Naive thymus-derived CD4-positive, alpha-beta T cell (primary cell): ENCODE measurements at regions not wholly inside any gene's neighbourhood (a gene's known extent, or its start where the extent isn't known, plus 50 kb on each side); places are given as distances from the start of the nearest gene placed in this dataset.
"Not testable (repeated sequence)": the region's sequence is repeated elsewhere in the genome, so short reads cannot be mapped to it uniquely, and the experiment has no call there.

Source experiments
- ATAC-seq: fragments of 150-1000 bp; cut with Tn5 transposase; 2 replicates; pipeline ENCODE4 v1.10.0; 2021; ENCODE audit warnings: mild to moderate bottlenecking, moderate library complexity
- CTCF ChIA-PET: fragments of 350-600 bp; sonication (Branson Sonifier 250); formaldehyde crosslinking; loops from one replicate; lab custom pipeline; 2021; ENCODE audit warnings: antibody characterized with exemption; lab: Charles Lee
- POLR2A ChIA-PET: fragments of 350-600 bp; sonication (Branson Sonifier 250); formaldehyde crosslinking; loops from one replicate; lab custom pipeline; 2021; ENCODE audit warnings: antibody characterized with exemption, inconsistent platforms; lab: Charles Lee
- DNase-seq, 9 donors: peaks; one replicate each; pipeline versions ENCODE4 v3.0.0 to v3.0.0-alpha.2; 2020 to 2022; ENCODE audit warnings: mixed read lengths in 1 of 9
- H3K27ac ChIP-seq: one replicate; pipeline ENCODE4 v1.7.0; 2013; ENCODE audit warnings: mild to moderate bottlenecking, low read depth, low read length, moderate library complexity
- H3K27me3 ChIP-seq, 2 donors: one replicate each; pipeline ENCODE4 v1.7.0; 2013; ENCODE audit warnings: low read length in 2 of 2, mild to moderate bottlenecking in 2 of 2, moderate library complexity in 2 of 2; ENCODE audit not compliant: control insufficient read depth in 2 of 2, insufficient read depth in 2 of 2
- H3K36me3 ChIP-seq, 3 experiments: 1 replicate in 2 of 3; 2 replicates in 1 of 3; pipeline ENCODE4 v1.7.0; 2013; ENCODE audit warnings: low read length in 3 of 3, mild to moderate bottlenecking in 3 of 3, moderate library complexity in 1 of 3; ENCODE audit not compliant: insufficient read depth in 3 of 3, control insufficient read depth in 2 of 3
- H3K4me1 ChIP-seq, 2 donors: one replicate each; pipeline ENCODE4 v1.7.0; 2013; ENCODE audit warnings: low read length in 2 of 2, mild to moderate bottlenecking in 2 of 2, moderate library complexity in 1 of 2; ENCODE audit not compliant: control insufficient read depth in 2 of 2, insufficient read depth in 2 of 2
- H3K4me3 ChIP-seq: 2 replicates; pipeline ENCODE4 v1.7.0; 2013; ENCODE audit warnings: mild to moderate bottlenecking, low read length
- H3K9me3 ChIP-seq, 3 experiments: 1 replicate in 2 of 3; 2 replicates in 1 of 3; pipeline ENCODE4 v1.7.0; 2013; ENCODE audit warnings: low read length in 3 of 3; ENCODE audit not compliant: control insufficient read depth in 2 of 3
- H3K27ac Mint-ChIP-seq, 9 donors: one replicate each; pipeline ENCODE4 v1.8.0; 2020 to 2022; ENCODE audit warnings: mixed read lengths in 9 of 9, mild to moderate bottlenecking in 8 of 9, moderate library complexity in 5 of 9, inconsistent platforms in 2 of 9
- H3K27me3 Mint-ChIP-seq, 5 donors: one replicate each; pipeline ENCODE4 v1.8.0; 2021 to 2022; ENCODE audit warnings: mixed read lengths in 5 of 5, mild to moderate bottlenecking in 1 of 5
- H3K36me3 Mint-ChIP-seq, 5 donors: one replicate each; pipeline ENCODE4 v1.8.0; 2020 to 2022; ENCODE audit warnings: mixed read lengths in 5 of 5, mild to moderate bottlenecking in 3 of 5, inconsistent platforms in 1 of 5
- H3K4me1 Mint-ChIP-seq, 7 donors: one replicate each; pipeline ENCODE4 v1.8.0; 2020 to 2022; ENCODE audit warnings: mixed read lengths in 7 of 7, mild to moderate bottlenecking in 3 of 7, inconsistent platforms in 1 of 7
- H3K4me3 Mint-ChIP-seq, 10 donors: one replicate each; pipeline ENCODE4 v1.8.0; 2020 to 2022; ENCODE audit warnings: mild to moderate bottlenecking in 10 of 10, mixed read lengths in 10 of 10, moderate library complexity in 6 of 10, inconsistent platforms in 2 of 10
- H3K9me3 Mint-ChIP-seq, 11 donors: one replicate each; pipeline ENCODE4 v1.8.0; 2020 to 2022; ENCODE audit warnings: mixed read lengths in 11 of 11, mild to moderate bottlenecking in 4 of 11, inconsistent platforms in 1 of 11, moderate library complexity in 1 of 11
- intact Hi-C, 2 donors: fragments of 100-400 bp; cut with micrococcal nuclease; formaldehyde crosslinking; loops; one replicate each; pipeline ENCODE4 v1.15.1; 2023

DNA sequence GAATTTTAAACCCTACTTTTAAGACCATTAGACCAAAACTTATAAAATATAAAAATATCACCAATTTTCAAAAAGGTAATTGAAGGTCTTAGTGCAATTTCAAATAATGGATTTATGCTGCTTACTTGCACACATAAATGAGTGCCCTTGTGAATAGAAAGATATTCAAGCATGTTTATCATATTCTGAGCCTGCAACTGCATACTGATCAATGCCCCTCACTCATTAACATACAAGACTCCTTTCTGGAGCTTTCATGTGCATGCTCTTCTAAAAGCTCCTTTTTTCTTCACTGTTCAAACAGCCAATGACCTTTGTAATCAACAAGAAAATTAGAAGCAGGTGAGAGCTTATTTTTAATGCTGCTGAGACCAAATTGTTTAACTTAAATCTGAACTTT is 1139.3 kb downstream of the HACE1 start:
- ChIA-PET POLR2A (no interaction called here), CTCF (no interaction called here)
- intact Hi-C loops, result no loop called here
- no peaks in the 10 kb centered on the region for H3K36me3 Mint-ChIP-seq
- H3K27ac Mint-ChIP-seq, result no peak overlapping the region
- H3K27ac ChIP-seq, result no peak overlapping the region
- no peaks in the 10 kb centered on the region for H3K4me1 Mint-ChIP-seq
- peaks cover 0 to 12% (median 0%) of the 10 kb centered on the region in 11 donors for H3K9me3 Mint-ChIP-seq
- no peak for DNase-seq
- no peak for ATAC-seq
- H3K27me3 Mint-ChIP-seq, result no peaks in the 10 kb centered on the region
- no peak overlapping the region for H3K4me3 Mint-ChIP-seq
- no peaks in the 10 kb centered on the region for H3K9me3 ChIP-seq
- H3K36me3 ChIP-seq, result no peaks in the 10 kb centered on the region
- no peaks in the 10 kb centered on the region for H3K27me3 ChIP-seq
- no peak overlapping the region for H3K4me3 ChIP-seq
- H3K4me1 ChIP-seq, result no peaks in the 10 kb centered on the region

DNA sequence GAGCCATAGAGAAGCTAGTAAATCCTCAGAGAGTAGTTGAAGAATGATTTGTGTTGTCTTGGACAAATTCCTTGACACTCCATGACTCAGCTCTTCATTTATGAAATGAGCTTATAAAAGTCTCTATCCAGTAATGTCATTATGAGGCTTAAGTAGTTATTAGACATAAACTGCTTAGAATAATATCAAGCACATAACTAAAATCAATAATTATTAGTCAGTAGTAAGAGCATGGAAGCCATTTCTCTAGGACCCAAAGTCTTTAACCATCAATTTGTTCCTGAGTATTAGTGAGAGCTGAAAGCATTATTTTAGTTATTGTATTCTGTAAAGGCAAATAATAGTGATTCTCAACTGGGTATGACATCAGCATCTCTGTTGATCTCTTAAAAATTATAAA is 1140.2 kb downstream of the HACE1 start:
- no peak for DNase-seq
- no peaks in the 10 kb centered on the region for H3K36me3 ChIP-seq
- H3K4me3 ChIP-seq, result no peak overlapping the region
- no peak overlapping the region for H3K27ac Mint-ChIP-seq
- H3K9me3 Mint-ChIP-seq, result peaks cover 0 to 14% (median 0%) of the 10 kb centered on the region in 11 donors
- H3K27ac ChIP-seq, result no peak overlapping the region
- H3K27me3 Mint-ChIP-seq, result no peaks in the 10 kb centered on the region
- no peaks in the 10 kb centered on the region for H3K4me1 ChIP-seq
- no peaks in the 10 kb centered on the region for H3K27me3 ChIP-seq
- ATAC-seq, result no peak
- intact Hi-C loops, result no loop called here
- CTCF ChIA-PET, result no interaction called here
- no peak overlapping the region for H3K4me3 Mint-ChIP-seq
- H3K9me3 ChIP-seq, result no peaks in the 10 kb centered on the region
- H3K4me1 Mint-ChIP-seq, result no peaks in the 10 kb centered on the region
- H3K36me3 Mint-ChIP-seq, result no peaks in the 10 kb centered on the region
- POLR2A ChIA-PET, result no interaction called here

DNA sequence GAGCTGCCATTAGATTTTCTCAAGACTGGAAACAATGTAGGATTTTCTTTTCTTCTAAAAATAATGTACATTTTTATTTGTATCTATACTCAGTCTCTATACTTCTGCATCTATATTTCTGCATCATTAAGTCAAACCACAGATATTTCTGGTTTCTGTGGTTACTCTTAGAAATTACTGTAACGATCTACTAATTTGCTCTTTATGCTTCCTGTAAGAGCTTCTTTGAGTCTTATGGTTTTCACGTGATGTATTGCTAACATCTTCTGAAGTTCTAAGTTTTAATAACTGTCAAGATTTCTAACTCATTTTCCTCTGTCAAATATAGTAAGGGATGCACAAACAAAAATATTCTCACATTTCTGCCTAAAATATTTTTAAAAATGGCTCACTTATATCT is 1144.5 kb downstream of the HACE1 start:
- no peak for DNase-seq
- H3K27ac ChIP-seq, result no peak overlapping the region
- Mint-ChIP-seq H3K4me3 (no peak overlapping the region), H3K27me3 (no peaks in the 10 kb centered on the region), H3K36me3 (no peaks in the 10 kb centered on the region), H3K4me1 (no peaks in the 10 kb centered on the region), H3K9me3 (peaks cover 0 to 14% (median 0%) of the 10 kb centered on the region in 11 donors), H3K27ac (no peak overlapping the region)
- H3K27me3 ChIP-seq, result no peaks in the 10 kb centered on the region
- POLR2A ChIA-PET, result no interaction called here
- H3K4me1 ChIP-seq, result no peaks in the 10 kb centered on the region
- intact Hi-C loops, result no loop called here
- CTCF ChIA-PET, result no interaction called here
- H3K4me3 ChIP-seq, result no peak overlapping the region
- H3K9me3 ChIP-seq, result no peaks in the 10 kb centered on the region
- no peak for ATAC-seq
- H3K36me3 ChIP-seq, result no peaks in the 10 kb centered on the region

DNA sequence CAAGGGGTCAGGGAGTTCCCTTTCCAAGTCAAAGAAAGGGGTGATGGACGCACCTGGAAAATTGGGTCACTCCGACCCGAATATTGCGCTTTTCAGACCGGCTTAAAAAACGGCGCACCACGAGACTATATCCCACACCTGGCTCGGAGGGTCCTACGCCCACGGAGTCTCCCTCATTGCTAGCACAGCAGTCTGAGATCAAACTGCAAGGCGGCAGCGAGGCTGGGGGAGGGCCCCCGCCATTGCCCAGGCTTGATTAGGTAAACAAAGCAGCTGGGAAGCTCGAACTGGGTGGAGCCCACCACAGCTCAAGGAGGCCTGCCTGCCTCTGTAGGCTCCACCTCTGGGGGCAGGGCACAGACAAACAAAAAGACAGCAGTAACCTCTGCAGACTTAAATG is 1150.5 kb downstream of the HACE1 start:
- intact Hi-C loops, H3K4me1 Mint-ChIP-seq, H3K27me3 ChIP-seq: not testable (repeated sequence)

GRCh38 chr6:103707596-103708325 is 1152.0 kb downstream of the HACE1 start:
- H3K4me3 Mint-ChIP-seq, result no peak overlapping the region
- H3K27me3 ChIP-seq, result no peaks in the 10 kb centered on the region
- no peak overlapping the region for H3K4me3 ChIP-seq
- intact Hi-C loops, result no loop called here
- H3K27me3 Mint-ChIP-seq, result no peaks in the 10 kb centered on the region
- no peaks in the 10 kb centered on the region for H3K9me3 Mint-ChIP-seq
- DNase-seq (no peak), ATAC-seq (no peak)
- H3K27ac ChIP-seq, result no peak overlapping the region
- no peaks in the 10 kb centered on the region for H3K4me1 ChIP-seq
- no peaks in the 10 kb centered on the region for H3K36me3 ChIP-seq
- H3K27ac Mint-ChIP-seq, result no peak overlapping the region
- POLR2A ChIA-PET, result no interaction called here
- no peaks in the 10 kb centered on the region for H3K9me3 ChIP-seq
- no peaks in the 10 kb centered on the region for H3K4me1 Mint-ChIP-seq
- H3K36me3 Mint-ChIP-seq, result no peaks in the 10 kb centered on the region
- CTCF ChIA-PET, result no interaction called here

More for the DNA sequence above, 1150.5 kb downstream of the HACE1 start:
- POLR2A ChIA-PET, ATAC-seq, H3K36me3 Mint-ChIP-seq, H3K36me3 ChIP-seq, H3K27me3 Mint-ChIP-seq, CTCF ChIA-PET, H3K27ac ChIP-seq, H3K4me1 ChIP-seq, H3K9me3 Mint-ChIP-seq, H3K4me3 Mint-ChIP-seq, DNase-seq, H3K4me3 ChIP-seq, H3K9me3 ChIP-seq, H3K27ac Mint-ChIP-seq: not testable (repeated sequence)

GRCh38 chr6:103699769-103700168 is 1160.0 kb downstream of the HACE1 start:
- H3K4me1 ChIP-seq, result no peaks in the 10 kb centered on the region
- Mint-ChIP-seq H3K4me3 (no peak overlapping the region), H3K4me1 (no peaks in the 10 kb centered on the region), H3K36me3 (no peaks in the 10 kb centered on the region), H3K27ac (no peak overlapping the region), H3K27me3 (no peaks in the 10 kb centered on the region), H3K9me3 (peaks cover 0 to 8% (median 0%) of the 10 kb centered on the region in 11 donors)
- ChIA-PET POLR2A (no interaction called here), CTCF (no interaction called here)
- no peak for DNase-seq
- H3K9me3 ChIP-seq, result no peaks in the 10 kb centered on the region
- no peak for ATAC-seq
- no peak overlapping the region for H3K4me3 ChIP-seq
- H3K27me3 ChIP-seq, result no peaks in the 10 kb centered on the region
- H3K27ac ChIP-seq, result no peak overlapping the region
- no peaks in the 10 kb centered on the region for H3K36me3 ChIP-seq
- intact Hi-C loops, result no loop called here

GRCh38 chr6:103687430-103687829 is 1172.3 kb downstream of the HACE1 start:
- ChIA-PET CTCF (no interaction called here), POLR2A (no interaction called here)
- Histone ChIP-seq H3K4me1 (no peaks in the 10 kb centered on the region), H3K27ac (no peak overlapping the region), H3K4me3 (no peak overlapping the region), H3K36me3 (no peaks in the 10 kb centered on the region), H3K9me3 (no peaks in the 10 kb centered on the region), H3K27me3 (no peaks in the 10 kb centered on the region)
- ATAC-seq, result no peak
- H3K27ac Mint-ChIP-seq, result no peak overlapping the region
- no peaks in the 10 kb centered on the region for H3K27me3 Mint-ChIP-seq
- no peaks in the 10 kb centered on the region for H3K36me3 Mint-ChIP-seq
- DNase-seq, result no peak
- H3K9me3 Mint-ChIP-seq, result peaks cover 0 to 8% (median 0%) of the 10 kb centered on the region in 11 donors
- H3K4me1 Mint-ChIP-seq, result no peaks in the 10 kb centered on the region
- H3K4me3 Mint-ChIP-seq, result no peak overlapping the region
- intact Hi-C loops, result no loop called here
